HUES48 (cell line): ENCODE measurements at regions not wholly inside any gene's neighbourhood (a gene's known extent, or its start where the extent isn't known, plus 50 kb on each side); places are given as distances from the start of the nearest gene placed in this dataset.

ENCODE experiments used
- H3K27ac ChIP-seq: one replicate; pipeline ENCODE4 v1.7.0; 2013; ENCODE audit warnings: low read depth, low read length, inconsistent platforms
- H3K27me3 ChIP-seq: 2 replicates; pipeline ENCODE4 v1.6.1; 2013; ENCODE audit warnings: mild to moderate bottlenecking, low read length; ENCODE audit not compliant: control insufficient read depth, insufficient read depth
- H3K36me3 ChIP-seq: 2 replicates; pipeline ENCODE4 v1.6.1; 2013; ENCODE audit warnings: low read length; ENCODE audit not compliant: control insufficient read depth, insufficient read depth
- H3K4me1 ChIP-seq: 2 replicates; pipeline ENCODE4 v1.6.1; 2013; ENCODE audit warnings: mild to moderate bottlenecking, low read length; ENCODE audit not compliant: control insufficient read depth, insufficient read depth
- H3K4me3 ChIP-seq: 2 replicates; pipeline ENCODE4 v1.5.1; 2013; ENCODE audit warnings: mild to moderate bottlenecking, low read depth, low read length
- H3K9ac ChIP-seq: 2 replicates; pipeline ENCODE4 v1.6.1; 2013; ENCODE audit warnings: mild to moderate bottlenecking, low read depth, low read length, moderate library complexity
- H3K9me3 ChIP-seq: 2 replicates; pipeline ENCODE4 v1.6.1; 2013; ENCODE audit warnings: low read length; ENCODE audit not compliant: control insufficient read depth, insufficient read depth

- no peaks in the 10 kb centered on the region for H3K36me3 ChIP-seq
These were observed 56.5 kb upstream of the ATP8A1 start for GRCh38 chr4:42713391-42713790.

GRCh38 chr4:42712854-42713253, 55.9 kb upstream of the ATP8A1 start:
- no peak overlapping the region for H3K9ac ChIP-seq
- no peaks in the 10 kb centered on the region for H3K36me3 ChIP-seq
- H3K27ac ChIP-seq = no peak overlapping the region
- peaks cover 14% of the 10 kb centered on the region for H3K4me1 ChIP-seq
- H3K9me3 ChIP-seq = no peaks in the 10 kb centered on the region
- H3K4me3 ChIP-seq = no peak overlapping the region
- H3K27me3 ChIP-seq = no peaks in the 10 kb centered on the region

More at GRCh38 chr4:42713391-42713790, 56.5 kb upstream of the ATP8A1 start:
- H3K9me3 ChIP-seq = no peaks in the 10 kb centered on the region
- H3K4me3 ChIP-seq = no peak overlapping the region
- H3K4me1 ChIP-seq = peaks cover 14% of the 10 kb centered on the region
- H3K9ac ChIP-seq = no peak overlapping the region
- no peaks in the 10 kb centered on the region for H3K27me3 ChIP-seq
- no peak overlapping the region for H3K27ac ChIP-seq

- H3K27me3 ChIP-seq = no peaks in the 10 kb centered on the region
- H3K4me3 ChIP-seq = no peak overlapping the region
These were observed 54.6 kb upstream of the ATP8A1 start for GRCh38 chr4:42711496-42711895.

GRCh38 chr4:42710761-42711160, 53.9 kb upstream of the ATP8A1 start:
- Histone ChIP-seq H3K36me3 (no peaks in the 10 kb centered on the region), H3K9me3 (no peaks in the 10 kb centered on the region), H3K4me1 (peaks cover 14% of the 10 kb centered on the region), H3K9ac (no peak overlapping the region), H3K4me3 (no peak overlapping the region), H3K27me3 (no peaks in the 10 kb centered on the region), H3K27ac (no peak overlapping the region)

More at GRCh38 chr4:42711496-42711895, 54.6 kb upstream of the ATP8A1 start:
- Histone ChIP-seq H3K4me1 (peaks cover 14% of the 10 kb centered on the region), H3K27ac (no peak overlapping the region), H3K36me3 (no peaks in the 10 kb centered on the region), H3K9me3 (no peaks in the 10 kb centered on the region), H3K9ac (no peak overlapping the region)

- no peaks in the 10 kb centered on the region for H3K27me3 ChIP-seq
- no peak overlapping the region for H3K27ac ChIP-seq
- H3K9me3 ChIP-seq = no peaks in the 10 kb centered on the region
- peaks cover 14% of the 10 kb centered on the region for H3K4me1 ChIP-seq
- H3K9ac ChIP-seq = no peak overlapping the region
- H3K36me3 ChIP-seq = no peaks in the 10 kb centered on the region
- H3K4me3 ChIP-seq = no peak overlapping the region
These were observed 53.4 kb upstream of the ATP8A1 start for GRCh38 chr4:42710329-42710728.

GRCh38 chr4:42709392-42710065, 52.6 kb upstream of the ATP8A1 start:
- peaks cover 14% of the 10 kb centered on the region for H3K4me1 ChIP-seq
- no peak overlapping the region for H3K4me3 ChIP-seq
- H3K36me3 ChIP-seq = no peaks in the 10 kb centered on the region
- no peaks in the 10 kb centered on the region for H3K9me3 ChIP-seq
- no peaks in the 10 kb centered on the region for H3K27me3 ChIP-seq
- no peak overlapping the region for H3K27ac ChIP-seq
- H3K9ac ChIP-seq = no peak overlapping the region

GRCh38 chr4:42708625-42709024, 51.7 kb upstream of the ATP8A1 start:
- Histone ChIP-seq H3K27me3 (no peaks in the 10 kb centered on the region), H3K36me3 (no peaks in the 10 kb centered on the region), H3K9me3 (no peaks in the 10 kb centered on the region), H3K9ac (no peak overlapping the region), H3K27ac (no peak overlapping the region), H3K4me1 (peaks cover 14% of the 10 kb centered on the region), H3K4me3 (no peak overlapping the region)
